ENCODE measurements at regions not wholly inside any gene's neighbourhood (a gene's known extent, or its start where the extent isn't known, plus 50 kb on each side); places are given as distances from the start of the nearest gene placed in this dataset.

DNA sequence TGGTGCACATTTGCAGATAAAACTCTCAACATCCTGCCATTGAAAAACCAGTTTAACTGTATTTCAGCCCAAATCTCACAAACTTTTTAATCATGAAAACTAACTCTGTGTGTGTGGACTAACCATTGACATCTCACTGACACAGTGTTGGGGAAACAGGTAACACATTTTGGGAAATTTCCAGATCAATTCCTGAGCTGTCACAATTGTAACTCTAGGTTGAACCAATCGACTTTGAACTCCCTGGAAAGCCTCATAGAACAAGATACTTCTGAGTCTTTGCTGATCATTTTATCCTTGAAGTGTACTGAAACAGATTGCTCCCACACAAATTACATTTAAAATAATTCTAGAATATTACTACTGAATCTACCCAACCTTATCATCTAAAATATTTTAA is 667.9 kb upstream of the NR2F2 start:
- H3K4me3 ChIP-seq (ENCODE audit: low read length), result no peak overlapping the region
- H3F3A ChIP-seq (ENCODE audit: insufficient read depth, low read length), result no peaks in the 10 kb centered on the region
- no peaks in the 10 kb centered on the region for H3K27me3 ChIP-seq (replicated peaks; ENCODE audit: insufficient read depth, low read length)
- H3K9me3 ChIP-seq (replicated peaks; ENCODE audit: insufficient read depth, low read length), result no peaks in the 10 kb centered on the region
- H3K27ac ChIP-seq (ENCODE audit: low read length), result no peak overlapping the region
- H2AFZ ChIP-seq (ENCODE audit: low read length), result no peak overlapping the region
- no peaks in the 10 kb centered on the region for H4K20me1 ChIP-seq (ENCODE audit: insufficient read depth, low read length)
- no peak overlapping the region for H3K9ac ChIP-seq (ENCODE audit: low read length)
- TF ChIP-seq EZH2 (optimal IDR thresholded peaks at IDR 0.05; ENCODE audit: low read depth, low read length), result no peak
- no peak overlapping the region for H3K4me2 ChIP-seq (ENCODE audit: low read depth, low read length)
- no peaks in the 10 kb centered on the region for H3K79me2 ChIP-seq (ENCODE audit: low read length)
- no peaks in the 10 kb centered on the region for H3K36me3 ChIP-seq (replicated peaks; ENCODE audit: insufficient read depth, low read length)
- no peak for DNase-seq
- peaks cover 15% of the 10 kb centered on the region for H3K4me1 ChIP-seq (ENCODE audit: low read length)
- no peaks in the 10 kb centered on the region for H3K9me2 ChIP-seq (replicated peaks; ENCODE audit: insufficient read depth, low read length)

DNA sequence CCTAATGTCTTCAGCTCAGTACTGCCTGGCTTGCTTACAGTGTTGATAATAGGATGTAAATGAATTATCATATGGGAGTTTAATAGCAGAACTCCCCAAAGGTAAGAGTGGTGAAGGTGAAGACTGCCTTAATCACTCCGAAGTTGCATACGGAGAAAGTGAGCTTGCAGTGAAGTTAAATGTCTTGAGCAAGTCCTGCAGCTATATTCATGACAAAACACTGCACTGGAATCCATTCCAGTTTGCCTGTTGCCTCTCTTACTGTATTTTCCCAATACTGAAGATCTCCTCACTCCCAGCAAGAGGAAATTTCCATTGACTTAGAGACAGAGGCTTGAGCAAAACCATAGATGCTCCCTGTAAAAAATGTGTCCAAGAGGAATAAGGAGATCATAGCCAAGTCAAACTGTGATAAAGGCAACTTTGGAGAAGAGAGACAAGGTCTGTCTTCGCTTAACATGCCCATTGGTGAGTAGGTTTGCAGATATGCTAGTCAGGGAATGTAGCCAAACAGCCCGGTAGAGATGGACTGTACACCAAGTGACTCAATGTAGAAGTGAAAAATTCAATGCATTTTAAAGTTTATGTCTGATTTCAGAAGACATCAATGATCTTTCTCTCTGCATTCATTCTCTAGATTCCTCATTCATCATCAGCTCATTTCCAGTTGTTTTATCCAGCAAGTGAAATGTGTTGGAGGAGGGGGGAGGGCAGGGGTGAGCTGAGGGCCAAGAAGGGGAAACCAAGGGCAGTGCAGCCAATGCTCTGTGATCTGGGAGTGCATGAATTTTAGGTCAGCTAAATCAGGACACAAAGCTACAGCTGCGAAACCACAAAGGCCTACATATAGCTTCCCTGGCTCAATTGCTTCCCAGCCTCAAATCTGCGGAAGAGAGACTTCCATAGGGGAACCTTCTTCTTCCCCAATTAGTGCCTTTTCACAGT is 667.1 kb upstream of the NR2F2 start:
- Histone ChIP-seq H3K36me3 (replicated peaks; ENCODE audit: insufficient read depth, low read length) (no peaks in the 10 kb centered on the region), H3K27me3 (replicated peaks; ENCODE audit: insufficient read depth, low read length) (no peaks in the 10 kb centered on the region), H3K9ac (ENCODE audit: low read length) (no peak overlapping the region), H2AFZ (ENCODE audit: low read length) (no peak overlapping the region), H3K9me3 (replicated peaks; ENCODE audit: insufficient read depth, low read length) (no peaks in the 10 kb centered on the region), H3K4me3 (ENCODE audit: low read length) (no peak overlapping the region), H3F3A (ENCODE audit: insufficient read depth, low read length) (no peaks in the 10 kb centered on the region), H3K4me1 (ENCODE audit: low read length) (peaks cover 16% of the 10 kb centered on the region), H3K27ac (ENCODE audit: low read length) (no peak overlapping the region), H3K9me2 (replicated peaks; ENCODE audit: insufficient read depth, low read length) (no peaks in the 10 kb centered on the region), H3K4me2 (ENCODE audit: low read depth, low read length) (peak overlapping the region; percentile 14; the same call in 1 of the 2 replicates), H4K20me1 (ENCODE audit: insufficient read depth, low read length) (no peaks in the 10 kb centered on the region), H3K79me2 (ENCODE audit: low read length) (no peaks in the 10 kb centered on the region)
- TF ChIP-seq EZH2phosphoT487 (IDR thresholded peaks at IDR 0.05; ENCODE audit: low read length), result no peak
- no peak for TF ChIP-seq EZH2 (optimal IDR thresholded peaks at IDR 0.05; ENCODE audit: low read depth, low read length)
- TF ChIP-seq, protein P1, sequence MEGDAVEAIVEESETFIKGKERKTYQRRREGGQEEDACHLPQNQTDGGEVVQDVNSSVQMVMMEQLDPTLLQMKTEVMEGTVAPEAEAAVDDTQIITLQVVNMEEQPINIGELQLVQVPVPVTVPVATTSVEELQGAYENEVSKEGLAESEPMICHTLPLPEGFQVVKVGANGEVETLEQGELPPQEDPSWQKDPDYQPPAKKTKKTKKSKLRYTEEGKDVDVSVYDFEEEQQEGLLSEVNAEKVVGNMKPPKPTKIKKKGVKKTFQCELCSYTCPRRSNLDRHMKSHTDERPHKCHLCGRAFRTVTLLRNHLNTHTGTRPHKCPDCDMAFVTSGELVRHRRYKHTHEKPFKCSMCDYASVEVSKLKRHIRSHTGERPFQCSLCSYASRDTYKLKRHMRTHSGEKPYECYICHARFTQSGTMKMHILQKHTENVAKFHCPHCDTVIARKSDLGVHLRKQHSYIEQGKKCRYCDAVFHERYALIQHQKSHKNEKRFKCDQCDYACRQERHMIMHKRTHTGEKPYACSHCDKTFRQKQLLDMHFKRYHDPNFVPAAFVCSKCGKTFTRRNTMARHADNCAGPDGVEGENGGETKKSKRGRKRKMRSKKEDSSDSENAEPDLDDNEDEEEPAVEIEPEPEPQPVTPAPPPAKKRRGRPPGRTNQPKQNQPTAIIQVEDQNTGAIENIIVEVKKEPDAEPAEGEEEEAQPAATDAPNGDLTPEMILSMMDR (IDR thresholded peaks at IDR 0.05; ENCODE audit: low read length), result no peak
- no peak for DNase-seq

DNA sequence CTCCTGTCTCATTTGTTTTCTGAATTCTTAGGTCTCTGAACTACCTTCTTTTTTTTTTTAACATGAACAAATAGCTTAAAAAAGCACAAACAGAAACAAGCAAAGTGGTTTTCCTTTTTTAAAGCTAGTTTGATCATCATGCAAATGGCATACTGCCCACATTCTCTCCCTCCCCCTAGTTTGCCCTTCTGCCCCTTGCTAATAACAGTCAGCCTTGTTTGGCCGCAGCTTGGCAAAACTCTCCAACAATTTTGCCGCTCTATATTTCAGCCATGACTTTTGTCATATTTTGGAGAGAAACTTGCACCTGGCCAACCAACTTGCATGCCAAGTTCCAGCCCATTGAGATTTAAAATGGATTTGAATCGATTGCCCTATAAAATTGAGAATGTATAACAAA is 666.0 kb upstream of the NR2F2 start:
- no peaks in the 10 kb centered on the region for H3F3A ChIP-seq (ENCODE audit: insufficient read depth, low read length)
- H3K27ac ChIP-seq (ENCODE audit: low read length), result no peak overlapping the region
- no peaks in the 10 kb centered on the region for H4K20me1 ChIP-seq (ENCODE audit: insufficient read depth, low read length)
- no peak overlapping the region for H3K4me2 ChIP-seq (ENCODE audit: low read depth, low read length)
- H3K79me2 ChIP-seq (ENCODE audit: low read length), result no peaks in the 10 kb centered on the region
- no peaks in the 10 kb centered on the region for H3K27me3 ChIP-seq (replicated peaks; ENCODE audit: insufficient read depth, low read length)
- H3K9me3 ChIP-seq (replicated peaks; ENCODE audit: insufficient read depth, low read length), result no peaks in the 10 kb centered on the region
- H3K9me2 ChIP-seq (replicated peaks; ENCODE audit: insufficient read depth, low read length), result no peaks in the 10 kb centered on the region
- no peak for DNase-seq
- no peaks in the 10 kb centered on the region for H3K36me3 ChIP-seq (replicated peaks; ENCODE audit: insufficient read depth, low read length)
- H2AFZ ChIP-seq (ENCODE audit: low read length), result no peak overlapping the region
- no peak for TF ChIP-seq EZH2 (optimal IDR thresholded peaks at IDR 0.05; ENCODE audit: low read depth, low read length)
- TF ChIP-seq, protein P1 (IDR thresholded peaks at IDR 0.05; ENCODE audit: low read length), result no peak
- no peak for TF ChIP-seq EZH2phosphoT487 (IDR thresholded peaks at IDR 0.05; ENCODE audit: low read length)
- no peak overlapping the region for H3K4me3 ChIP-seq (ENCODE audit: low read length)
- no peak overlapping the region for H3K9ac ChIP-seq (ENCODE audit: low read length)
- peaks cover 22% of the 10 kb centered on the region for H3K4me1 ChIP-seq (ENCODE audit: low read length)

All from MM.1S (cell line).